ENCODE measurements at regions not wholly inside any gene's neighbourhood (a gene's known extent, or its start where the extent isn't known, plus 50 kb on each side); places are given as distances from the start of the nearest gene placed in this dataset.

GRCh38 chr2:226118471-226119429 lies 680.9 kb downstream of the IRS1 start:
- no peaks in the 10 kb centered on the region for H3K36me3 ChIP-seq
- DNase-seq (ENCODE audit: low spot score in 2 of 2), result peak in 1 of 2 donors; percentile 74
- peak overlapping the region; percentile 78 for H3K27ac ChIP-seq
- H3K27me3 ChIP-seq, result no peaks in the 10 kb centered on the region
- TF ChIP-seq CTCF (IDR thresholded peaks at IDR 0.05), result no peak
- no peak for TF ChIP-seq POLR2A (IDR thresholded peaks at IDR 0.05)
- TF ChIP-seq POLR2AphosphoS5 (IDR thresholded peaks at IDR 0.05), result peak in 1 of 3 donors; percentile 95
- no peak for TF ChIP-seq EP300 (IDR thresholded peaks at IDR 0.05)
- peaks cover 66% of the 10 kb centered on the region for H3K4me1 ChIP-seq
- H3K9me3 ChIP-seq, result no peaks in the 10 kb centered on the region
- 17% methylated on average over 10 of the region's 10 CpGs for WGBS
- H3K4me3 ChIP-seq, result peak overlapping the region; percentile 30

- Histone ChIP-seq H3K4me3 (no peak overlapping the region), H3K4me1 (peaks cover 54% of the 10 kb centered on the region), H3K27me3 (no peaks in the 10 kb centered on the region), H3K27ac (peak overlapping the region; percentile 78), H3K36me3 (no peaks in the 10 kb centered on the region), H3K9me3 (no peaks in the 10 kb centered on the region)
- WGBS, result 72% methylated on average over 3 of the region's 3 CpGs
- DNase-seq (ENCODE audit: low spot score in 2 of 2), result no peak
- TF ChIP-seq EP300 (IDR thresholded peaks at IDR 0.05), result no peak
- TF ChIP-seq CTCF (IDR thresholded peaks at IDR 0.05), result no peak
- no peak for TF ChIP-seq POLR2A (IDR thresholded peaks at IDR 0.05)
- TF ChIP-seq POLR2AphosphoS5 (IDR thresholded peaks at IDR 0.05), result no peak
Observed at GRCh38 chr2:226117510-226118065, 682.0 kb downstream of the IRS1 start.

GRCh38 chr2:226116346-226116745 lies 683.3 kb downstream of the IRS1 start:
- H3K4me3 ChIP-seq, result no peak overlapping the region
- H3K4me1 ChIP-seq, result peaks cover 44% of the 10 kb centered on the region
- no peak for TF ChIP-seq CTCF (IDR thresholded peaks at IDR 0.05)
- no peak for TF ChIP-seq EP300 (IDR thresholded peaks at IDR 0.05)
- no peak for TF ChIP-seq POLR2AphosphoS5 (IDR thresholded peaks at IDR 0.05)
- TF ChIP-seq POLR2A (IDR thresholded peaks at IDR 0.05), result no peak
- H3K36me3 ChIP-seq, result no peaks in the 10 kb centered on the region
- no peak for DNase-seq (ENCODE audit: low spot score in 2 of 2)
- H3K27me3 ChIP-seq, result no peaks in the 10 kb centered on the region
- peak overlapping the region; percentile 70 for H3K27ac ChIP-seq
- no peaks in the 10 kb centered on the region for H3K9me3 ChIP-seq
- WGBS, result 91% methylated on average over 3 of the region's 3 CpGs

- Histone ChIP-seq H3K36me3 (no peaks in the 10 kb centered on the region), H3K4me1 (peaks cover 39% of the 10 kb centered on the region), H3K9me3 (no peaks in the 10 kb centered on the region), H3K27ac (peak overlapping the region; percentile 70), H3K27me3 (no peaks in the 10 kb centered on the region), H3K4me3 (no peak overlapping the region)
- no peak for DNase-seq (ENCODE audit: low spot score in 2 of 2)
- no peak for TF ChIP-seq EP300 (IDR thresholded peaks at IDR 0.05)
- no peak for TF ChIP-seq CTCF (IDR thresholded peaks at IDR 0.05)
- WGBS, result 71% methylated on average over 1 of the region's 1 CpG
Observed at GRCh38 chr2:226115832-226116200, 683.8 kb downstream of the IRS1 start.

DNA sequence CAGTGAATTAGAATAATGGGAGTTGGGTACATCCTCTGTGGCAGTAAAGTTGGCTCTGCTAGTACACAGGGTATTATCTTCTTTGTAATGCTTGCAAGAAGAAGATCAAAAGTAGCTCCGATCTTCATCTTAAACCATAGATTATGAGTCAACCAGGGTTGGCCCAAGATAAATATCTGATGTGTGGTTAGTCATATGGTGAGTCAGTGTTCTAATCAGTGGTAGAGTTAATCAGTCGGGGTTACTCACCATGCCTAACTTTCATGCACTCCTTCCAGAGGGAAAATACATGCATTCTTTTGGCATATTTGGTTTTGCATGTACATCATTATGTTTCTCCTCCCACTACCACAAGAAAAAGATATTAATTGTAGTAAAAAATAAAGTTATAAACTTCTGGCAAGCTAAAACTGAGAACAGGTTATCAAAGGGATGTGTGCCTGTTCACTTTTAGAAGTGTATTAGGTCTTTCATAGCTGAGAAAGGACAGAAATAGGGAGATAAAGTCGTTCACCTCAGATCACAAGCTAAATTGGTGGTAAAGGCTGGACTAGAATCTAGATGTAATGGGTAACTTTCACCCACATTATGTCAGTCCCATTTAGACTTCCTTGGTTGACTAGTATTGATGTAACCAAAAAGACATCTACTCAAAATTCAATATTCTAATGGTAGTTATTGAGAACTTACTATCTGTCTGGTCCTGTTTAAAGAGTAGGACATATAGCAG lies 684.4 kb downstream of the IRS1 start:
- H3K4me1 ChIP-seq, result peaks cover 39% of the 10 kb centered on the region

More for the DNA sequence above, 684.4 kb downstream of the IRS1 start:
- 32% methylated on average over 3 of the region's 3 CpGs for WGBS
- H3K36me3 ChIP-seq, result no peaks in the 10 kb centered on the region
- H3K9me3 ChIP-seq, result no peaks in the 10 kb centered on the region
- no peak for DNase-seq (ENCODE audit: low spot score in 2 of 2)
- H3K27ac ChIP-seq, result peak overlapping the region; percentile 70
- H3K4me3 ChIP-seq, result no peak overlapping the region
- H3K27me3 ChIP-seq, result no peaks in the 10 kb centered on the region
- no peak for TF ChIP-seq EP300 (IDR thresholded peaks at IDR 0.05)
- peak in 1 of 3 donors; percentile 46 for TF ChIP-seq POLR2AphosphoS5 (IDR thresholded peaks at IDR 0.05)
- no peak for TF ChIP-seq POLR2A (IDR thresholded peaks at IDR 0.05)
